Erythroblast (primary cell): ENCODE measurements at regions not wholly inside any gene's neighbourhood (a gene's known extent, or its start where the extent isn't known, plus 50 kb on each side); places are given as distances from the start of the nearest gene placed in this dataset.

Experiments
- DNase-seq, 2 experiments: peaks; one replicate each; lab custom pipeline; 2025; lab: John Stamatoyannopoulos, UW
- GATA1 ChIP-seq: IDR thresholded peaks from 2 replicates; pipeline ENCODE4 v1.6.1; 2011; ENCODE audit warnings: low read depth, mild to moderate bottlenecking, control low read depth, low read length, moderate library complexity
- POLR2A ChIP-seq: IDR thresholded peaks from 2 replicates; pipeline ENCODE4 v1.6.1; 2011; ENCODE audit warnings: mild to moderate bottlenecking, low read length

GRCh38 chr10:58885146-58885545, 291.3 kb upstream of the PHYHIPL start:
- TF ChIP-seq POLR2A (no peak), GATA1 (no peak)
- DNase-seq, result no peak

GRCh38 chr10:58885686-58886345, 290.6 kb upstream of the PHYHIPL start:
- no peak for DNase-seq
- TF ChIP-seq POLR2A, result no peak
- no peak for TF ChIP-seq GATA1

- DNase-seq, result no peak
- TF ChIP-seq GATA1 (no peak), POLR2A (no peak)
Observed at GRCh38 chr10:58886406-58886805, 290.0 kb upstream of the PHYHIPL start.

GRCh38 chr10:58887474-58887873, 289.0 kb upstream of the PHYHIPL start:
- TF ChIP-seq GATA1 (no peak), POLR2A (no peak)
- DNase-seq, result no peak

- no peak for DNase-seq
- TF ChIP-seq GATA1, result no peak
- TF ChIP-seq POLR2A, result no peak
Observed at GRCh38 chr10:58888957-58889356, 287.5 kb upstream of the PHYHIPL start.

GRCh38 chr10:58892031-58892531, 284.4 kb upstream of the PHYHIPL start:
- no peak for TF ChIP-seq POLR2A
- TF ChIP-seq GATA1, result no peak
- no peak for DNase-seq

- TF ChIP-seq GATA1 (no peak), POLR2A (no peak)
- DNase-seq, result no peak
Observed at GRCh38 chr10:58894929-58895328, 281.5 kb upstream of the PHYHIPL start.

- TF ChIP-seq POLR2A, result no peak
- no peak for TF ChIP-seq GATA1
Observed at GRCh38 chr10:58896229-58896628, 280.2 kb upstream of the PHYHIPL start.

GRCh38 chr10:58897236-58897635, 279.2 kb upstream of the PHYHIPL start:
- no peak for DNase-seq
- TF ChIP-seq GATA1, result no peak
- no peak for TF ChIP-seq POLR2A

More at GRCh38 chr10:58896229-58896628, 280.2 kb upstream of the PHYHIPL start:
- no peak for DNase-seq

- TF ChIP-seq POLR2A, result no peak
- no peak for DNase-seq
Observed at GRCh38 chr10:58897708-58898107, 278.7 kb upstream of the PHYHIPL start.

GRCh38 chr10:58898854-58899573, 277.4 kb upstream of the PHYHIPL start:
- no peak for TF ChIP-seq GATA1
- no peak for TF ChIP-seq POLR2A

GRCh38 chr10:58901092-58901646, 275.3 kb upstream of the PHYHIPL start:
- no peak for DNase-seq
- no peak for TF ChIP-seq POLR2A

More at GRCh38 chr10:58898854-58899573, 277.4 kb upstream of the PHYHIPL start:
- DNase-seq, result no peak

GRCh38 chr10:58903071-58903470, 273.4 kb upstream of the PHYHIPL start:
- TF ChIP-seq GATA1 (no peak), POLR2A (no peak)
- no peak for DNase-seq

GRCh38 chr10:58909881-58910280, 266.6 kb upstream of the PHYHIPL start:
- TF ChIP-seq GATA1 (no peak), POLR2A (no peak)
- DNase-seq, result no peak

GRCh38 chr10:58913717-58914116, 262.7 kb upstream of the PHYHIPL start:
- no peak for TF ChIP-seq POLR2A
- no peak for TF ChIP-seq GATA1
- no peak for DNase-seq

GRCh38 chr10:58918887-58919286, 257.6 kb upstream of the PHYHIPL start:
- TF ChIP-seq GATA1 (no peak), POLR2A (no peak)
- DNase-seq, result no peak
